SJCRH30 (cell line): ENCODE measurements at regions not wholly inside any gene's neighbourhood (a gene's known extent, or its start where the extent isn't known, plus 50 kb on each side); places are given as distances from the start of the nearest gene placed in this dataset.
A peak's percentile ranks its signal among the peaks of the same experiment; 100 is the strongest.

ENCODE experiments used
- DNase-seq, 2 experiments: peaks; one replicate each; pipeline ENCODE4 v3.0.0-alpha.2; 2015 to 2020
- H3K27ac ChIP-seq: fragments of 250-450 bp; sonication (Bioruptor Pico); 2 replicates; pipeline ENCODE4 v1.5.1; 2020; ENCODE audit warnings: mild to moderate bottlenecking, moderate library complexity
- H3K27me3 ChIP-seq: fragments of 250-450 bp; sonication (Bioruptor Pico); 2 replicates; pipeline ENCODE4 v1.5.1; 2020; ENCODE audit warnings: mild to moderate bottlenecking, moderate library complexity
- H3K36me3 ChIP-seq: fragments of 250-450 bp; sonication (Bioruptor Pico); 2 replicates; pipeline ENCODE4 v1.5.1; 2020; ENCODE audit warnings: mild to moderate bottlenecking, moderate library complexity
- H3K4me1 ChIP-seq: fragments of 250-450 bp; sonication (Bioruptor Pico); 2 replicates; pipeline ENCODE4 v1.5.1; 2020; ENCODE audit warnings: mild to moderate bottlenecking, moderate library complexity
- H3K4me3 ChIP-seq: fragments of 250-450 bp; sonication (Bioruptor Pico); 2 replicates; pipeline ENCODE4 v1.5.1; 2020; ENCODE audit warnings: mild to moderate bottlenecking, moderate library complexity
- H3K9me3 ChIP-seq: fragments of 250-450 bp; sonication (Bioruptor Pico); replicated peaks from 2 replicates; pipeline ENCODE4 v1.5.1; 2020; ENCODE audit warnings: mild to moderate bottlenecking, moderate library complexity

DNA sequence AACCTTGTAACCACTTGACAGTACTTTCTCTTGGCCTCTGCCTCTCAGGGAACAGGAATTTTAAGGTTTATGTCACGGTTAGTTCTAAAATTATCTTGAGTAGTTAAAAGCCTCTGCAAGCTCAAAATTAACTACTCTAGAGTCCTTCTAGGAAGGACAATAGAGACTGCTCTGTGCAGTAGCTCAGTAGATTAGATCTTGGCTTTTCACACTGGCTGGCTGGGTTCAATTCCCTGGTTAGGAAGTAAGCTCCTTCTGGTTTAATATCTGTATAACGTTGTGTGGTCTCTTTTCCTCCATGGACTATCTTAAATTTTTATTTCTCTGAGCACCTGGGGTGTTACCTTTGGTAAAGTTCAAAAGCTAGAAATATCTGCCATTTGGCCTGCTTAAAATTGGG is 109.2 kb downstream of the AASDHPPT start:
- no peak for DNase-seq

DNA sequence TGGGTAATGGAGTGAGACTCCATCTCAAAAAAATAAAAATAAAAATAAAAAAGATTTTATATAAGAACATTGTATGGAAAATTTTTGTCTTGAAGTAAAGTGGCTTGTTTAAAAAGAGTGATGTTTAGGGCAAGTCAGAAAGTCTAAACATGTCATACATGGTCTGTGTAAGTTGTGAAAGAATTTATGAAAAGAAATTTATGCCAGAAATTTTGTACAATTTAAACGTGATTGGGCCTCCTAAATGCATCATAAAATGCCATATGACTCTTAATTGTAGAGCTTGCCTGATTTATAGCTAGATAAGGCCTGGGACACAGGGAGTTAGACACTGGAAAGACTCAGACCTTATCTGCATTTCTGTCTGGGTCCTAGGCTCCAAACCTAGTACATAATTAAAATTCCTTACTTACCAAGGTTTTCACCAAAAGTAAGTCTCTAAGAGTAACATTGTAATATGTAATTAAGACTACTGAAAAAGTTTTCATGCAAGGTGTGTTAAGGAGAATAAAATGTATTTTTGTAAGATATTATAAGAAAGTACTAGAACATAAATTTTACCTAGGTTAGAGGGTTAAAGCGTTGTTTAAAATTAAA is 110.5 kb downstream of the AASDHPPT start:
- no peaks in the 10 kb centered on the region for H3K9me3 ChIP-seq
- H3K4me3 ChIP-seq, result no peak overlapping the region
- no peak overlapping the region for H3K27ac ChIP-seq
- no peaks in the 10 kb centered on the region for H3K36me3 ChIP-seq
- no peak for DNase-seq
- H3K4me1 ChIP-seq, result no peaks in the 10 kb centered on the region
- H3K27me3 ChIP-seq, result no peaks in the 10 kb centered on the region

More for the DNA sequence above, 109.2 kb downstream of the AASDHPPT start:
- no peaks in the 10 kb centered on the region for H3K9me3 ChIP-seq
- H3K27me3 ChIP-seq, result no peaks in the 10 kb centered on the region
- no peak overlapping the region for H3K4me3 ChIP-seq
- no peaks in the 10 kb centered on the region for H3K36me3 ChIP-seq
- no peak overlapping the region for H3K27ac ChIP-seq
- H3K4me1 ChIP-seq, result no peaks in the 10 kb centered on the region

DNA sequence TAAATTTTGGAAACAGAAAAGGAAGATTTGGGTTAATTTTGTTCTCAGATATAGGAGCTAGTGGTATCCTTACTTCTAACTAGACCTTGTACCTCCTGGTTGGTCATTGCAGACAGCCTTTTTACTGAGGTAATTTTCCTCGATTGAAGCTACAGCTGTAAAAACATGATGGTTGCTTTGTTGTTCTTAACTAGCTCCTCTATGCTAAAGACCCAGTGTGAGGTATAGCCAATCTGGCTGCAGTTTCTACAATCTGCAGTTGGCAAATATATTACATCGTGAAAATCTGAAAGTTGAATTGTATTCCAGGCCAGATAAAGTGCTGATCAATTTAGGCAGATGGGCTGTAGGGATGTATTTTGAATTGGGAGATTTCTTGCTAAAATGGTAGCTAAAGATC is 116.5 kb downstream of the AASDHPPT start:
- DNase-seq, result no peak
- Histone ChIP-seq H3K4me1 (no peaks in the 10 kb centered on the region), H3K9me3 (no peaks in the 10 kb centered on the region), H3K27me3 (no peaks in the 10 kb centered on the region), H3K36me3 (no peaks in the 10 kb centered on the region), H3K4me3 (no peak overlapping the region), H3K27ac (no peak overlapping the region)

- H3K27me3 ChIP-seq, result no peaks in the 10 kb centered on the region
- DNase-seq, result no peak
- H3K4me1 ChIP-seq, result no peaks in the 10 kb centered on the region
- H3K36me3 ChIP-seq, result no peaks in the 10 kb centered on the region
- H3K4me3 ChIP-seq, result no peak overlapping the region
- no peaks in the 10 kb centered on the region for H3K9me3 ChIP-seq
- no peak overlapping the region for H3K27ac ChIP-seq
These were observed 120.0 kb downstream of the AASDHPPT start for GRCh38 chr11:106197438-106197837.

DNA sequence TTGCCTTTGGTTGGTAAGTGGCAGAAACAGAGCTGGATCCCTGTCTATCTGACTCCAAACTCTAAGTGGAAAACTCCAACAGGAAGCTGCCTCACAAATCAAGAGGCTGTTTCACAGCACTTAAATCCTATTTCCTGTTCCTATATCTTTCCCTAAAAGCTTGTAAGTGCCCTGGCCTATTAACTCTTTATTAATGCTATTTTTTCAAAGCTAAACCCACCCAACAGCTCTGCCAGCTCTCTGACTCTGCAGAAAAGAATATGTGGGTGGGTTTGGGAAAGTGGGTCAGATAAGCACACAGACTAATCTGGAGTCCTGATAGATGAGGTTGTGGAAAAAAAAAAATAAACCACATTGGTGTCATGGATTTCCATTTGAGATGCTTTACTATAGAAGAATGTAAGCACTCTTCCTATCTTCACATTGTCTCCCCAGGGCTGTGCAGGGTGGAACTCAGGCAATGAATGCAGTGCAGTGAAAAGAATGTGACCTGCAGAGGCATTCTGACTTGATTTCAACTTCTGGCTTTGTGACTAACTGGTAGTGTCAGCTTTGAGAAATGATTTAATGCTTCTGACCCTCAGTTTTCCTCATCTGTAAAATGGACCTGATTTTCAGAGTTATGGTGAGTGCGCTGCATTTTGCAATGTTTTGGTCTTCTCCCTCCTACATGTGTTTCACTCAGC is 125.6 kb downstream of the AASDHPPT start:
- H3K27me3 ChIP-seq, result no peaks in the 10 kb centered on the region
- no peak for DNase-seq
- no peaks in the 10 kb centered on the region for H3K4me1 ChIP-seq
- H3K27ac ChIP-seq, result no peak overlapping the region
- no peaks in the 10 kb centered on the region for H3K9me3 ChIP-seq
- H3K36me3 ChIP-seq, result no peaks in the 10 kb centered on the region
- H3K4me3 ChIP-seq, result no peak overlapping the region

DNA sequence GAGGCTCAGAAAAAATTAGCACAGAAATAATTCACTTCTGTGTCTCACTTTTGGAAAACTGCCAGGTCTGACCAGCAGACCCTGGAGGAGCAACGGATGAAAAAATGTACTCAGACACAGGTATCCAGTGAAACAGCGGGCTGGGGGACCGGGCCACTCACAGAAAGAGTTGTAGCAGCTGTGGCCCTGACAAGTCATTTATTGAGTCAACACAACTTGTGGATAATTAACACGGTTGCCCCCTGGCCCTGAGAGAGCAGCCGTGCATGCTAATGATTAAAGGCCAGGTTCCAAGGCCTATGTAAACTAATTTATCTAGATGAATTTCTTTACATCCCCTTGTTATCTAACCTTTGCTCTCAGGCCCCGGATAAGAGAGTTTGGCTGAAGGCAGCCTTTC is 131.3 kb downstream of the AASDHPPT start:
- H3K4me1 ChIP-seq, result no peaks in the 10 kb centered on the region
- no peak overlapping the region for H3K27ac ChIP-seq
- H3K36me3 ChIP-seq, result no peaks in the 10 kb centered on the region
- H3K27me3 ChIP-seq, result no peaks in the 10 kb centered on the region
- H3K9me3 ChIP-seq, result no peaks in the 10 kb centered on the region
- H3K4me3 ChIP-seq, result no peak overlapping the region
- DNase-seq, result peak; percentile 21 to 43

- Histone ChIP-seq H3K36me3 (no peaks in the 10 kb centered on the region), H3K9me3 (no peaks in the 10 kb centered on the region), H3K27ac (no peak overlapping the region), H3K27me3 (no peaks in the 10 kb centered on the region), H3K4me3 (no peak overlapping the region), H3K4me1 (no peaks in the 10 kb centered on the region)
- no peak for DNase-seq
These were observed 134.6 kb downstream of the AASDHPPT start for GRCh38 chr11:106212081-106212480.

DNA sequence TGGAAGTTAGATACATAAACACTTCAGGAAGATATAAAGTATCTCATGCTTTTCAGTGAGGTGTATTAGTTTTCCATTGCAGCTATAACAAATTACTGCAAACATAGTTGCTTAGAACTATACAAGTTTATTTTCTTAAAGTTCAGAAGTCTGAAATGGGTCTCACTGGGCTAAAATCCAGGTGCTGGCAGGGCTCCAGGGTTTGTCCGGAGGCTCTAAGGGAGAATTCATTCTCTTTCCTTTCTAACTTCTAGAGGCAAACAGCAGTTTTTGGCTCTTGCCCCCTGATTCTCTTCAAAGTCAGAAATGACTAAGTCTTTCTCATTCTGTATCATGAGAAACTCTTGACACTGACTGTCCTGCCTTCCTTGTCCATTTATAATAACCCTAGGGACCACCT is 138.8 kb downstream of the AASDHPPT start:
- Histone ChIP-seq H3K9me3 (no peaks in the 10 kb centered on the region), H3K4me3 (no peak overlapping the region), H3K27ac (no peak overlapping the region), H3K4me1 (no peaks in the 10 kb centered on the region), H3K27me3 (no peaks in the 10 kb centered on the region), H3K36me3 (no peaks in the 10 kb centered on the region)
- DNase-seq, result no peak

GRCh38 chr11:106217456-106217855 is 140.0 kb downstream of the AASDHPPT start:
- no peak overlapping the region for H3K27ac ChIP-seq
- no peaks in the 10 kb centered on the region for H3K36me3 ChIP-seq
- DNase-seq, result no peak
- H3K9me3 ChIP-seq, result no peaks in the 10 kb centered on the region
- H3K4me1 ChIP-seq, result no peaks in the 10 kb centered on the region
- no peaks in the 10 kb centered on the region for H3K27me3 ChIP-seq
- no peak overlapping the region for H3K4me3 ChIP-seq

DNA sequence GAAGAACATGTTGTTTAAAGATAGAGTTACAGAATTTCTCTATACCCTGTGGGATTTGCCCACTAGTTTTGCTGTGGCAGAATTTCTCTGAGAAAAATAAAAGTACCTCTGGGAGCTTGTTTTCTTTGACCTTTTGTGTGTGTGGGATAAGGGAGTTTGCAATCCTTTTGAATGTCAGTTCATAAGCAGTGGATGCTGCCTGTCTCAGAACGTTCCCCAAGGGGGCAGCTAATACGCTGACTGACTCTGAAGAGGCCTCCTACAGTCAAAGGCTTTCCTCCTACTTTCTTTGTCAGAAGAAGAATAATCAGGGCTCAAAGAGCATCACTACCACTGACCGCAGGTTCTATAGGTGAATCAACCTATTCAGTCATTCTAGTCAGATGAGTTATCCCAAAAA is 140.6 kb downstream of the AASDHPPT start:
- no peak for DNase-seq
- Histone ChIP-seq H3K4me3 (no peak overlapping the region), H3K9me3 (no peaks in the 10 kb centered on the region), H3K27me3 (no peaks in the 10 kb centered on the region), H3K4me1 (no peaks in the 10 kb centered on the region), H3K36me3 (no peaks in the 10 kb centered on the region), H3K27ac (no peak overlapping the region)

- H3K9me3 ChIP-seq, result no peaks in the 10 kb centered on the region
- H3K27me3 ChIP-seq, result no peaks in the 10 kb centered on the region
- H3K27ac ChIP-seq, result no peak overlapping the region
- H3K4me1 ChIP-seq, result no peaks in the 10 kb centered on the region
- H3K4me3 ChIP-seq, result no peak overlapping the region
- DNase-seq, result no peak
- H3K36me3 ChIP-seq, result no peaks in the 10 kb centered on the region
These were observed 145.2 kb downstream of the AASDHPPT start for GRCh38 chr11:106222626-106223025.

GRCh38 chr11:106224172-106224571 is 146.7 kb downstream of the AASDHPPT start:
- H3K9me3 ChIP-seq, result no peaks in the 10 kb centered on the region
- no peaks in the 10 kb centered on the region for H3K27me3 ChIP-seq
- DNase-seq, result no peak
- H3K27ac ChIP-seq, result no peak overlapping the region
- no peaks in the 10 kb centered on the region for H3K36me3 ChIP-seq
- H3K4me3 ChIP-seq, result no peak overlapping the region
- no peaks in the 10 kb centered on the region for H3K4me1 ChIP-seq

DNA sequence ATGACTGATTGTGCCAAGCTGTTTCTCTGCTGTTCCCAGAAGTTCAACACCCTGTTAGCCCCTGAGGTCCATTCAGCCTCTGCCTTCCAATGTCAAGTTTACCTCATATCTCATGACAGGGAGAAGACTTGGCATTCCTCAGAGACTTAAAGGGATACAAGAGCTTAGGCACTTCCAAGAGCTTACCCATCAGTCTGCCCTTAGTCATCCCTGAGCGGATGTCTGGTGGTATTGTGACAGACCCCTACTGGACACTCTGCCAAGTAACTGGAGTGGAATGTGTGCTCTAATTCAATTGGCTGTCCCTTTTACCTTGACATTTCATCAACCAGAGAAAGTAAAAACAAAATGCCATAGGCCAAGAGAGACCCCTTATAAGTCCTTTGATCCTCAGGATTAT is 151.5 kb downstream of the AASDHPPT start:
- H3K9me3 ChIP-seq, result no peaks in the 10 kb centered on the region
- H3K27me3 ChIP-seq, result no peaks in the 10 kb centered on the region
- DNase-seq, result no peak
- H3K4me1 ChIP-seq, result no peaks in the 10 kb centered on the region
- H3K27ac ChIP-seq, result no peak overlapping the region
- no peak overlapping the region for H3K4me3 ChIP-seq
- H3K36me3 ChIP-seq, result no peaks in the 10 kb centered on the region

- no peaks in the 10 kb centered on the region for H3K4me1 ChIP-seq
- H3K4me3 ChIP-seq, result no peak overlapping the region
- DNase-seq, result peak; percentile 5 to 59
- H3K9me3 ChIP-seq, result no peaks in the 10 kb centered on the region
- H3K27ac ChIP-seq, result no peak overlapping the region
- H3K27me3 ChIP-seq, result no peaks in the 10 kb centered on the region
- no peaks in the 10 kb centered on the region for H3K36me3 ChIP-seq
These were observed 154.1 kb downstream of the AASDHPPT start for GRCh38 chr11:106231591-106231990.

DNA sequence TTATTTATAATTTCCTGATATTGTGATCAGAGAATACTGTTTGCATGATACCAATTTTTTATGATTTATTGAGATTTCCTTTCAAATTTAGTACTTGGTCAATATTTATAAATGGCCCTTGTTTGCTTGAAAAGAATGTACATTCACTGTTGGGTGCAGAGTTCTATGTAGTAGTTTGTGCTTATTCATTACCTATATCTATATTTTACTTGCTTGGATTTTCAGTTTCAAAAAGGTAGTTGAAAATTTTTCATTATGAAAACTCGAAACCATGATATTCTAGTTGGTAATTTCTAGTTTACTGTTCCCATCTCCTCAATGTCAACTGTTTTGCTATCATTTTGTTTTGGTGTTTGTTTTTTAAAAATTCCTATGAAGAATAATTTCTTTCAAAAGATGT is 155.7 kb downstream of the AASDHPPT start:
- Histone ChIP-seq H3K9me3 (no peaks in the 10 kb centered on the region), H3K27ac (no peak overlapping the region), H3K4me1 (no peaks in the 10 kb centered on the region), H3K36me3 (no peaks in the 10 kb centered on the region), H3K27me3 (no peaks in the 10 kb centered on the region), H3K4me3 (no peak overlapping the region)
- no peak for DNase-seq

DNA sequence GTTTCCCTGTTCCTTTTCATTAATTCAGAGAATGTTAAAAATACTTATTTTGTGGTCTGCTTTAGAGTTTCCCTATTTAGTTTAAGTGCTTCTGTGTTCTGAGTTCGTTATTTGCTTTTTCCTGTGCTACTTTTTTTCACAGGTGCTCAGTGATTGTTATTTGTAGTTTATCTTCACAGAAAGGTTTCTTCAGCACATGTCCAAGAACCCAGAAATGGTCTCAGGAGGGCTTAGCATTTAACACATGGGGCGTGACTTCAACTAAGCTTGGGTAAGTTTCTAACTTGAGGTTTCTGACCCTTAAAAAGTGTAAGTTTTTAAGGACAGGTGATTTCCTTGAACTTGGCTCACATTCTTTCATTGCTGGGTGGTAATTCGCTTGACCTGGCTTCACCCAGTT is 157.3 kb downstream of the AASDHPPT start:
- H3K4me1 ChIP-seq, result no peaks in the 10 kb centered on the region
- H3K27me3 ChIP-seq, result no peaks in the 10 kb centered on the region
- no peak for DNase-seq
- no peaks in the 10 kb centered on the region for H3K36me3 ChIP-seq
- H3K9me3 ChIP-seq, result no peaks in the 10 kb centered on the region
- no peak overlapping the region for H3K4me3 ChIP-seq
- H3K27ac ChIP-seq, result no peak overlapping the region
